ENCODE measurements at regions not wholly inside any gene's neighbourhood (a gene's known extent, or its start where the extent isn't known, plus 50 kb on each side); places are given as distances from the start of the nearest gene placed in this dataset.

DNA sequence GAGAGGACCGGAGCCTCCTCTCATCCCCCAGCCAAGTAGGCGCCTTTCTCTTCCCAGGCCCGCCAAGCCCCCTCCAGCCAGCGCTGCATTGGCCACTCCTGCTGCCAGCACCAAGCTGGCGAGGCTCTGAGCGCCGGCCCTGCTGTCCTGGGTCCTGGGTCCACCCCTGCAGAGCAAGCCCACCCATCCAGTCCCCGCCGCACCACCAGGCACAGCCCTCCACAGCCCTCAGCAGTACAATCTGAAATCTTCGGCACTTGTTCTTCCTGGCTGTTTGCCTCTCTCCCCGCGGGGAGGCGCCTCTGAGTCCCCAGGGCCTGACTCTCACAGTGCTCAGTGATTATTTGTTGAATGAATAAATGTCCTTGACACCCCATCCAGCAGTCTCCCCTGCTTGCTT lies 236.4 kb upstream of the SGCG start:
- TF ChIP-seq CTCF (IDR thresholded peaks at IDR 0.05): no peak
- no peak for TF ChIP-seq POLR2A (IDR thresholded peaks at IDR 0.05)
